Activated CD4-positive, alpha-beta memory T cell treated with anti-CD3 and anti-CD28 coated beads, Interleukin-2, amount 10 ng/mL, durations not matched to agents 7 days and 5 days (primary cell): ENCODE measurements at regions not wholly inside any gene's neighbourhood (a gene's known extent, or its start where the extent isn't known, plus 50 kb on each side); places are given as distances from the start of the nearest gene placed in this dataset.
"Not testable (repeated sequence)": the region's sequence is repeated elsewhere in the genome, so short reads cannot be mapped to it uniquely, and the experiment has no call there.

Source experiments
- CTCF ChIA-PET: fragments of 350-600 bp; sonication (Branson Sonifier 250); formaldehyde crosslinking; loops from one replicate; lab custom pipeline; 2021; ENCODE audit warnings: antibody characterized with exemption, inconsistent platforms; lab: Charles Lee
- POLR2A ChIA-PET: fragments of 350-600 bp; sonication (Branson Sonifier 250); formaldehyde crosslinking; loops from one replicate; lab custom pipeline; 2021; ENCODE audit warnings: antibody characterized with exemption; lab: Charles Lee
- DNase-seq: peaks from one replicate; pipeline ENCODE4 v3.0.0-alpha.2; 2020
- H3K27ac Mint-ChIP-seq: one replicate; pipeline ENCODE4 v1.8.0; 2021; ENCODE audit warnings: mild to moderate bottlenecking, mixed read lengths
- H3K27me3 Mint-ChIP-seq: one replicate; pipeline ENCODE4 v1.8.0; 2021; ENCODE audit warnings: mixed read lengths
- H3K36me3 Mint-ChIP-seq: one replicate; pipeline ENCODE4 v1.8.0; 2021; ENCODE audit warnings: low read depth, mixed read lengths
- H3K4me1 Mint-ChIP-seq: one replicate; pipeline ENCODE4 v1.8.0; 2021; ENCODE audit warnings: mixed read lengths
- H3K4me3 Mint-ChIP-seq: one replicate; pipeline ENCODE4 v1.8.0; 2021; ENCODE audit warnings: mild to moderate bottlenecking, mixed read lengths
- H3K9me3 Mint-ChIP-seq: one replicate; pipeline ENCODE4 v1.8.0; 2021; ENCODE audit warnings: mixed read lengths

DNA sequence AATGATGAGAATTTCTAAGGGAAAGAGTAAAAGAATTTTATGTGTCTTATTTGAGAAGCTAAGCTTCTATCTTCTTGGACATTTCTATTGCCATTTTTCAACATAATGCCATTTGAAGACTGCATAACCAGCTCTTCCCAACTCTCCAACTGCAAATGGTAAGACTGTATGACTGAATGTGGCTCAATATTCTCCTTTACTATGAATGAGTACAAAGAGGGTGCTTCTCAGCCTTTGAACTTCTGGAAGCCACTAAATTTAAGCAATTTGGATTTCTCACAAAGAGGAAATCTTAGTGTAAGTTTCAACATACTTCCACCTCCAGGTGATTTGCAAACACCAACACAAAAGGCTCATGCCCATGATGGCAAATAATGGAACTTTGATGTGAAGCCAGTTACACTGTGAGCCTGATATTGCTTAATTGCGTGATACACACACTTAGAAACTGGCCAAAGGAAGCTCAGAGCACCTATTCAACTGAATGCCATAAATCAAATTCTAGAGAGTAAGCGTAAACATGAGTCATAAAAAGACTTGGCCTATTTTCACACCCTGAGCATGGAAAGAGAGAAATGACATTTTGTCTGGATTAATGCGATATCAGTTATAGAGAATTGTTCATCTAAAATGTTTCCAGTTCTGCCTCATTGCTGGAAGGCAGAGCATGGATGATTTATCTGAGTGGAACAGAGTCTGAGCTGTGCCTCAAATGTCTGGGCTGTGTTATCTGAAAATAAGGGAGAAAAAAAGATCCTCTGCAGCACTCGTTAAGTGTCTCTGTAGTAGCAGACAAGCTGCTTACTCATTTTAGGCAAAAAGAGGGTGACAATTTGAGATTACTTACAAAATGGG, 145.3 kb downstream of the PLK2 start:
- DNase-seq: no peak
- Mint-ChIP-seq H3K36me3 (no peaks in the 10 kb centered on the region), H3K4me3 (no peak overlapping the region), H3K27me3 (peaks cover 1% of the 10 kb centered on the region), H3K9me3 (no peaks in the 10 kb centered on the region), H3K4me1 (no peaks in the 10 kb centered on the region), H3K27ac (no peak overlapping the region)
- CTCF ChIA-PET: no interaction called here
- POLR2A ChIA-PET: no interaction called here

DNA sequence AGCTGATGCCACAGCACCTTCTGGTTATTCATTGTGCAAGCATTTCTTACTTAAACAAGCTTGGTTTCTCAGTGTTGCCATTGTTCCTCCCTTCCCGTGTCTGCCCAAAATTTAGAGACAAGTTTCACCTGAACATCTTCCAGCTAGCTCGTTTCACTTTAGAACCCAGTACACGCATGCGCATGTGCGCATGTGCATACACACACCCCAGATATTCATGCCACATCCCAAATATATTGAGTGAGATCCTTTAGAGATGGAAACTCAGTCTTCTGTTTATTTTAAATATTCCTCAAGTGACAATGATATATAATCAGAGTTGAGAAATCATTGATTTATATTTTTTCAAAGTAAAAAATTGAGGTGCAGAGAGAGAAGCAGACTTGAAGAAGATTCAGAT, 147.6 kb downstream of the PLK2 start:
- H3K9me3 Mint-ChIP-seq: no peaks in the 10 kb centered on the region
- no peaks in the 10 kb centered on the region for H3K27me3 Mint-ChIP-seq
- no peaks in the 10 kb centered on the region for H3K36me3 Mint-ChIP-seq
- H3K4me1 Mint-ChIP-seq: no peaks in the 10 kb centered on the region
- no peak for DNase-seq
- H3K4me3 Mint-ChIP-seq: no peak overlapping the region
- POLR2A ChIA-PET: no interaction called here
- CTCF ChIA-PET: no interaction called here
- H3K27ac Mint-ChIP-seq: no peak overlapping the region

DNA sequence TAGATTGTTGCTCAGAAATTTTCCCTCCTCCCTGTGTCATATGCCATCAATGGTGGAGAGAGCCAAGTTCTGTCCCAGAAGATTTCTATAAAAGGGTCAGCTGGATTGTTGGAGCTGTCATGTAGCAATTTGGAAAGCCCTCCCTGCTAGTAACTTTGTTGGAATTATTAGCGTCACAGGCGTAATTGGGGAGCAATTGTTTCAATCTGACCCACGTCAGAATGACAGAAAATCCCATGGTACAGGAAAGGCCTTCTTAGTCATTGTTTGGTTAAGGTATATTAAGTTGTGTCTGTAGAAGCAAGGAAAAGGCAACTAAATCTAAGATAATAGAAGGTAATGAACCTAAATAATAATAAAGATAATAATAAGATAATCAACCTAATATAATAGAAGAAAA, 148.4 kb downstream of the PLK2 start:
- no peak overlapping the region for H3K27ac Mint-ChIP-seq
- no peak for DNase-seq
- H3K36me3 Mint-ChIP-seq: no peaks in the 10 kb centered on the region
- no peaks in the 10 kb centered on the region for H3K4me1 Mint-ChIP-seq
- no peak overlapping the region for H3K4me3 Mint-ChIP-seq
- H3K9me3 Mint-ChIP-seq: no peaks in the 10 kb centered on the region
- POLR2A ChIA-PET: no interaction called here
- CTCF ChIA-PET: no interaction called here
- H3K27me3 Mint-ChIP-seq: no peaks in the 10 kb centered on the region

DNA sequence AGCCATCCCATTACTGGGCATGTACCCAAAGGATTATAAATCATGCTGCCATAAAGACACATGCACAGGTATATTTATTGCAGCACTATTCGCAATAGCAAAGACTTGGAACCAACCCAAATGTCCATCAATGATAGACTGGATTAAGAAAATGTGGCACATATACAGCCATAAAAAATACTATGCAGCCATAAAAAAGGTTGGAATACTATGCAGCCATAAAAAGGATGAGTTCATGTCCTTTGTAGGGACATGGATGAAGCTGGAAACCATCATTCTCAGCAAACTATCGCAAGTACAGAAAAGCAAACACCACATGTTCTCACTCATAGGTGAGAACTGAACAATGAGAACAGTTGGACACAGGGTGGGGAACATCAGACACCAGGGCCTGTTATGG, 151.5 kb downstream of the PLK2 start:
- H3K27ac Mint-ChIP-seq, H3K36me3 Mint-ChIP-seq, H3K4me3 Mint-ChIP-seq, H3K4me1 Mint-ChIP-seq, DNase-seq, POLR2A ChIA-PET, H3K27me3 Mint-ChIP-seq, H3K9me3 Mint-ChIP-seq, CTCF ChIA-PET: not testable (repeated sequence)

DNA sequence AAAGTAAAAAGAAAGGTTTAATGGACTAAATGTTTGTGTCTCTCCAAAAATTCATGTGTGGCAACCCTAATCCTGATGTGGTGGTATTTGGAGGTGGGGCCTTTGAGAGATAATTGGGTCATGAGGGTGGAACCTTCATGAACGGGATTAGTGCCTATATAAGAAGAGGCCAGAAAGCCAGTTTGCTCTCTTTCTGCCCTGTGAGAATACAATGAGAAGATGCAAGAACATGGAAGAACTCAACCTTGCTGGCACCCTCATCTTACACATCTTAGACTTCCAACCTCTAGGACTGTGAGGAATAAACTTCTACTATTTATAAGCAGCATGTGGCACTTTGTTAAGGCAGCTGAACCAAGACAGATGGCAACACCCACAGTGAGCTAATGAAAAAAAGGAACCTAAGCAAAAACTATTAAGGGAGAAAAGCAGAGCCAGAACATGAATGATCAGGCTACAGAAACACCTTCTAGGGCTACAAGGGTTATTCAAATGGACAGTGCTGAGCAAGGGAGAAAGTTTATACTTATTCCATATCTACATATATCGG, 159.5 kb downstream of the PLK2 start:
- no peak overlapping the region for H3K4me3 Mint-ChIP-seq
- H3K4me1 Mint-ChIP-seq: no peaks in the 10 kb centered on the region
- no peaks in the 10 kb centered on the region for H3K9me3 Mint-ChIP-seq
- ChIA-PET POLR2A (no interaction called here), CTCF (no interaction called here)
- H3K27me3 Mint-ChIP-seq: no peaks in the 10 kb centered on the region
- H3K27ac Mint-ChIP-seq: no peak overlapping the region
- no peak for DNase-seq
- H3K36me3 Mint-ChIP-seq: no peaks in the 10 kb centered on the region

DNA sequence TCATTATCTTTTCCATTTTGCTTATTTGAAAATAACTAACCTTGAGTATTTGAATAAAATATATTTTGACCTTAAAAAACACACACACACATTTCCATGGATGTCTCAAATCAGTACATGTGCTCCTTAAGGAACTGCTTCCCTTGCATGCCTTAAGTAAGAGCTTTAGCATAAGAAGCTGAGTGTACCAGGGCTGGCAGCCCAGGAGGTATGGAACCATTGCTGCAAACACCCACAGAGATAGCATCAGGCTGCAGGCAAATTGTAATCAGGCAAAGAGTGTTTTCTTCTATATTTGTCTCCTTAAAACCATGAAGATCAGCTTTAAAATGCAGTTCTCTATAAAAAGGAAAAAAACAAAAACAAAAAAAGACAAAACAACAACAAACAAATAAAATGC, 160.6 kb downstream of the PLK2 start:
- Mint-ChIP-seq H3K36me3 (no peaks in the 10 kb centered on the region), H3K9me3 (no peaks in the 10 kb centered on the region), H3K27ac (no peak overlapping the region), H3K27me3 (no peaks in the 10 kb centered on the region), H3K4me3 (no peak overlapping the region), H3K4me1 (no peaks in the 10 kb centered on the region)
- ChIA-PET POLR2A (no interaction called here), CTCF (no interaction called here)
- DNase-seq: no peak

DNA sequence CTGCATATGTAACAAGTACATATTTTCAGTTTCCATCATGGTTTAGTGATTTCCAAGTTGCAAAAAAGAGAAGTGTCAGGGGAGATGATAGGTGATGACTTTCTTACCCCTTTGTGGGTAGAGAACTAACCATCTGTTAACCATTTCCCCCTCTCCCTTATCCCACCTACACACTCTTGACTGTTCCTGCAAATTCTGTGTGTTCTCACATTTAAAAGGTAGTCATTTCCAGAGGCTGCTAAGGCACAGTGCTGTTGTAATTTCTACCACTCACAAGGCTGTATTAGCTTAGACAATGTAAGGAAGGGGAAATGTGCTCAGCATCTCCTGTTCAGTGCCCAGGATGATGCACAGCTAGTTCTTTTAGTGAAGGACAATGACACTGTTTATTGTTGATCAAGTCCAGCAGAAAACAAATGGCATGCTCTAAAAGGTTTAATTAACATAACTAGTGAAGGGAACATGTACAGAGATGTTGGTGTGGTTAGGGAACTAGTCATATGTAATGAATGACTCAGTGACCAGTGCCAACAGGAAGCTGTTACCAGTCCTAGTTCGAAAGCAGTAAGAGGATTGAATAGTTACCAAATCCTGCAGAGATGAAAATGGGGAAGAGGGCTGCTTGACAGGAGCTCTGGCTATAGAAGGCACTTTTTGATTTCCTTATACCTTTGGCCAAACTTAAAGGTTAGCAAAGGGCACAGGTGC, 165.1 kb downstream of the PLK2 start:
- Mint-ChIP-seq H3K4me3 (no peak overlapping the region), H3K36me3 (no peaks in the 10 kb centered on the region), H3K27ac (no peak overlapping the region), H3K27me3 (no peaks in the 10 kb centered on the region), H3K9me3 (no peaks in the 10 kb centered on the region), H3K4me1 (no peaks in the 10 kb centered on the region)
- POLR2A ChIA-PET: no interaction called here
- CTCF ChIA-PET: no interaction called here
- no peak for DNase-seq

DNA sequence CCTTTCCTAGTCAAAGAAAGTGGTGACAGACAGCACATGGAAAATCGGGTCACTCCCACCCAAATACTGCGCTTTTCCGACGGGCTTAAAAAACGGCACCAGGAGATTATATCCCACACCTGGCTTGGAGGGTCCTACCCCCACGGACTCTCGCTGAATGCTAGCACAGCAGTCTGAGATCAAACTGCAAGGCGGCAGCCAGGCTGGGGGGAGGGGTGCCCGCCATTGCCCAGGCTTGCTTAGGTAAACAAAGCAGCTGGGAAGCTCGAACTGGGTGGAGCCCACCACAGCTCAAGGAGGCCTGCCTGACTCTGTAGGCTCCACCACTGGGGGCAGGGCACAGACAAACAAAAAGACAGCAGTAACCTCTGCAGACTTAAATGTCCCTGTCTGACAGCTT, 171.6 kb downstream of the PLK2 start:
- POLR2A ChIA-PET, H3K36me3 Mint-ChIP-seq, CTCF ChIA-PET, H3K4me3 Mint-ChIP-seq, DNase-seq, H3K27me3 Mint-ChIP-seq, H3K9me3 Mint-ChIP-seq, H3K4me1 Mint-ChIP-seq, H3K27ac Mint-ChIP-seq: not testable (repeated sequence)

DNA sequence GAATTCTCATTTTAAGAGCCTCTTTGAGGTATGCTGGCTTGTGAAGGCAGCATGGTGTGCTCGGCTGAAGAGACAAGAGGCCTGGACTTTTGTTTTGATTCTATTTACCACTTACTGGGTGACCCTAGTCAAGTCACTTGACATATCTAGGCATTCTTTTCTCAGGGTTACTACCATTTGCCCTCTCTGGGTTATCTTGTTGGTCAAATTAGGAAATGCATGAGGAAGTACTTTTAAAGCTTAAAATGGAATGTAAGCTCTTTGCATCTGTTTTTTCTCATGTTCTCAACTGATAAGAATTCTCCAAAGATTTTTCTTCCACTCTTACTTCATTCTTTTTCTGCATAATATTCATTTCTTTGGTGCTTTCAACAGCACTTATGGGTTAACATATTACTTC, 173.1 kb downstream of the PLK2 start:
- ChIA-PET CTCF (no interaction called here), POLR2A (no interaction called here)
- H3K36me3 Mint-ChIP-seq: no peaks in the 10 kb centered on the region
- no peaks in the 10 kb centered on the region for H3K9me3 Mint-ChIP-seq
- no peaks in the 10 kb centered on the region for H3K4me1 Mint-ChIP-seq
- H3K27me3 Mint-ChIP-seq: no peaks in the 10 kb centered on the region
- H3K27ac Mint-ChIP-seq: no peak overlapping the region
- H3K4me3 Mint-ChIP-seq: no peak overlapping the region
- DNase-seq: no peak

DNA sequence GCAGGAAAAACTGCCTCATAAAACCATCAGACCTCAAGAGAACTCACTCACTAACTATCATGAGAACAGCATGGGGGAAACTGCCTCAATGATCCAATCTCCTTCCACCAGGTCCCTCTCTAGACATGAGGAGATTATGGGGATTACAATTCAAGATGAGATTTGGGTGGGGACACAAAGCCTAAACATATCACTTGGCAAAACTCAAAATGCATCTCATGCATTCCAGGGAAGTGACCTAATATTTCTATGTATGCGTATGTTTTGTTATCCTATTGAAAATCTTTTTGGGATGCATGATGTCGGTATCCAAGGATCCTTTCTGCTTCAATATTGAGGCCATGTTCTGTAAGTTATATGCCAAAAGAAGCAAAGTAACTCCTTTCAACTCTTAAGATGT, 174.0 kb downstream of the PLK2 start:
- Mint-ChIP-seq H3K36me3 (no peaks in the 10 kb centered on the region), H3K27me3 (no peaks in the 10 kb centered on the region), H3K4me3 (no peak overlapping the region), H3K9me3 (no peaks in the 10 kb centered on the region), H3K27ac (no peak overlapping the region), H3K4me1 (no peaks in the 10 kb centered on the region)
- no peak for DNase-seq
- ChIA-PET CTCF (no interaction called here), POLR2A (no interaction called here)

DNA sequence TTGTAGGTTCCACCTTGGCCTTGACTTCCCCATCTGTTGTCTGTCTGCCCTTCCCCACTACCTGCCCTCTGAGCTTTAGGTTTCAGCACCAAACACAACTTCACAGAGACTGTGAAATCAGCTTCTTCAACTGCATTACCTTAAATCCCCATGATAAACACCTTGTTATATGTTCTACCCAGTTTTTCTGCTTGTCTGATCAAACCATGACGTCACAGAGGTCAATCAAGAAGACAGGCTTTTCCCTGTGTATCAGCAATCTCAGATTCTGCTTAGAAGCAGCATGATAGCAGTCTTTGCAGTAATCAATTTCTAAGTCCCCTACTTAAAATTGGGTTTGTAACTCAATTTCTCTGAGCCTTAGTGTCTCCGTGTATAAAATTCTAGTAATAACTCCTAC, 175.0 kb downstream of the PLK2 start:
- Mint-ChIP-seq H3K4me3 (no peak overlapping the region), H3K27me3 (no peaks in the 10 kb centered on the region), H3K27ac (no peak overlapping the region), H3K36me3 (no peaks in the 10 kb centered on the region), H3K4me1 (no peaks in the 10 kb centered on the region), H3K9me3 (no peaks in the 10 kb centered on the region)
- no peak for DNase-seq
- ChIA-PET CTCF (no interaction called here), POLR2A (no interaction called here)

DNA sequence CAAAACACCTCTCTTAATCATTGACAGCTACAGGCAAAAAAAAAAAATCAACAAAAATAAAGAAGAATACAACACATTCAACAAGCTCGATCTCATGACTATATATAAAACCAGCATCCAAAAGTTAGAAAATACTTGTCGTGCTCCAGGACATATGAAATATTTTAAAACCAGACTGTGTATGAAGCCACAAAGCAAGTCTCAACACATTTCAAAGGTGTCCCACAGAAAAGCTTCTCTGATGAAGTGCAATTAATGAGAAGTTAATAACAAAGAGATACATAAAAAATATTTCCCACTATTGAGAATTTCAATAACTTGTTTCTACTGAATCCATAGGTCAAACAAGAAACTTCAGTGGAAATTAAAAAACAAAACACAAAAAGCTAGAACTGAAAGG, 178.7 kb downstream of the PLK2 start:
- H3K4me3 Mint-ChIP-seq: no peak overlapping the region
- H3K27ac Mint-ChIP-seq: no peak overlapping the region
- no peak for DNase-seq
- ChIA-PET POLR2A (no interaction called here), CTCF (no interaction called here)
- H3K36me3 Mint-ChIP-seq: no peaks in the 10 kb centered on the region
- peaks cover 2% of the 10 kb centered on the region for H3K4me1 Mint-ChIP-seq
- H3K27me3 Mint-ChIP-seq: no peaks in the 10 kb centered on the region
- no peaks in the 10 kb centered on the region for H3K9me3 Mint-ChIP-seq

DNA sequence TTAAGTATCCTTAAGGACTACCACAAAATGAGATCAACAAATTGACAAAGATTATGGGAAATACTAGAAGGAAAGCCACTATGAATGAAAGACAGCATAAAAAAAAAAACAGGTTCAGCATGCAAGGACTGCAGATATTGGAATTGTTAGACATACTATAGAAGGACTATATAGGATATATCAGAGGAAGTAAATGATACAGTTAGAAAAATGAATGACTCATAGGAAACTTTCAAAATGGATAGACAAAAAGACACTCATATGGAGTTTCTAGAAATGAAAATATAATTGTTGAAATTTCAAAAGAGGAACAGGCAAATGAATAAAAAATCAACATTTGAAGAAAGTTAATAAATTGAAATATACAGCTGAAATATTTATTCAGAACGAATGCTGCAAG, 180.6 kb downstream of the PLK2 start:
- H3K27ac Mint-ChIP-seq: no peak overlapping the region
- POLR2A ChIA-PET: no interaction called here

DNA sequence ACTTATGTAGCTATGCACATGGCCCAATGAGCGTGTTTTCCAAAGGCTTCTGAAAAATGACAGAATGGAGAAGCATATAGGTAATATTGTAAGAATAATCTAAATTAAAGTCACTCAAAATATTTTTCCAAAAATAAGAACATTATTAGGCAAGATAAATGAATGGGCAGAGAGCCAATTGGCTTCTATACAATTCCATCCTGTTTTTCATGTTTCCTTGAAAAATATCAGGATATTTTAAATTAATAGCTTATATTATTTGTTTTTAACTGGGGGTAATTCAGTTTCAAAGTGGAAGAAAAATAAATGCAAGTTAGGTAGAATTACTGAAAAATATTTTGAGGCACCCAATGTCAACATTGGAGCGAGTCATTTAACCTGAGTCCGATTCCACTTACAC, 183.5 kb downstream of the PLK2 start:
- Mint-ChIP-seq H3K36me3 (no peaks in the 10 kb centered on the region), H3K27ac (no peak overlapping the region)
- CTCF ChIA-PET: no interaction called here

More for the DNA sequence above, 180.6 kb downstream of the PLK2 start:
- no peak overlapping the region for H3K4me3 Mint-ChIP-seq
- no peaks in the 10 kb centered on the region for H3K27me3 Mint-ChIP-seq
- CTCF ChIA-PET: no interaction called here
- no peaks in the 10 kb centered on the region for H3K9me3 Mint-ChIP-seq
- no peaks in the 10 kb centered on the region for H3K36me3 Mint-ChIP-seq
- peaks cover 2% of the 10 kb centered on the region for H3K4me1 Mint-ChIP-seq
- no peak for DNase-seq

More for the DNA sequence above, 183.5 kb downstream of the PLK2 start:
- no peaks in the 10 kb centered on the region for H3K9me3 Mint-ChIP-seq
- H3K4me1 Mint-ChIP-seq: peaks cover 2% of the 10 kb centered on the region
- POLR2A ChIA-PET: no interaction called here
- H3K4me3 Mint-ChIP-seq: no peak overlapping the region
- DNase-seq: no peak
- no peaks in the 10 kb centered on the region for H3K27me3 Mint-ChIP-seq
